ENCODE measurements at regions not wholly inside any gene's neighbourhood (a gene's known extent, or its start where the extent isn't known, plus 50 kb on each side); places are given as distances from the start of the nearest gene placed in this dataset.

DNA sequence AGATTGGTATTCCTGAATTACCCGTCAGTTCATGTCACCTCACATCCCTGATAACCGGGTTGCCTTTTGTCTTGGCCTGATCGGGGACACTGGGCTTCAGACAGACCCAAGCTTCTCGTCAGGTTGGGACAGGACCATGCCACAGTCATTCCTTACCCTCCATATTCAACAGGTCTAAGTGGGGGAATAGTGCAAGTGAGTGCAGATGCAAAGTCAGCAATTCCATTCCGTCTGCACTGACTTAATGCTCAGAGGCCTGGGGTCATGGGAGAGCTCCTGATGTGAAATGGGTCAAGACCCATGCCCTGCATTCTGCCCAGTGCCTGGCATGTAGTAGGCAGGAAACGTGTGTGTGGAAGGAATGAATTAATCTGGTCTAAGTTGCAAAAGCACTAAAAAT is 95.4 kb upstream of the PITRM1 start:
- TF ChIP-seq, protein P1, sequence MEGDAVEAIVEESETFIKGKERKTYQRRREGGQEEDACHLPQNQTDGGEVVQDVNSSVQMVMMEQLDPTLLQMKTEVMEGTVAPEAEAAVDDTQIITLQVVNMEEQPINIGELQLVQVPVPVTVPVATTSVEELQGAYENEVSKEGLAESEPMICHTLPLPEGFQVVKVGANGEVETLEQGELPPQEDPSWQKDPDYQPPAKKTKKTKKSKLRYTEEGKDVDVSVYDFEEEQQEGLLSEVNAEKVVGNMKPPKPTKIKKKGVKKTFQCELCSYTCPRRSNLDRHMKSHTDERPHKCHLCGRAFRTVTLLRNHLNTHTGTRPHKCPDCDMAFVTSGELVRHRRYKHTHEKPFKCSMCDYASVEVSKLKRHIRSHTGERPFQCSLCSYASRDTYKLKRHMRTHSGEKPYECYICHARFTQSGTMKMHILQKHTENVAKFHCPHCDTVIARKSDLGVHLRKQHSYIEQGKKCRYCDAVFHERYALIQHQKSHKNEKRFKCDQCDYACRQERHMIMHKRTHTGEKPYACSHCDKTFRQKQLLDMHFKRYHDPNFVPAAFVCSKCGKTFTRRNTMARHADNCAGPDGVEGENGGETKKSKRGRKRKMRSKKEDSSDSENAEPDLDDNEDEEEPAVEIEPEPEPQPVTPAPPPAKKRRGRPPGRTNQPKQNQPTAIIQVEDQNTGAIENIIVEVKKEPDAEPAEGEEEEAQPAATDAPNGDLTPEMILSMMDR (IDR thresholded peaks at IDR 0.05; ENCODE audit: insufficient read depth, low read depth, low read length, missing control alignments), result no peak
- no peak for DNase-seq (ENCODE audit: low read depth)
- H3K4me3 ChIP-seq (ENCODE audit: low read depth, low read length), result no peak overlapping the region

DNA sequence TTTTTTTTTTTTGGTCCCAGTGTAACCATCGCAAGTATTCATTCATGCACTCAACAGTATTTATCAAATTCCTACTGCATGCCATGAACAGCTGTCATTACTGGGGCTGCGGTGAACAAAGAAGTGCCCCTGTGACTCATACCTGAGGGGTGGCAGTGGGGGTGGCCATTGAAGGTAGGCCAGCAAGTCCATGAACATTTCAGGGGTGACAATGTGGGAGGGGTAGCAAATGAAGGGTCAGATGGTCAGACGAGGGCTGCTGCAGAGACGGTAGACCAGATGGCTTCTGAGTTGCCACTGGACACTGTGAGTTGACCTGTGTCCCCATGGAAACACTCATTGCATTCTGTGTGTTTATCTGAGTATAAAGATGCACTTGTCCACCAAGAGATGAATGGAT is 92.5 kb upstream of the PITRM1 start:
- no peak for DNase-seq (ENCODE audit: low read depth)

DNA sequence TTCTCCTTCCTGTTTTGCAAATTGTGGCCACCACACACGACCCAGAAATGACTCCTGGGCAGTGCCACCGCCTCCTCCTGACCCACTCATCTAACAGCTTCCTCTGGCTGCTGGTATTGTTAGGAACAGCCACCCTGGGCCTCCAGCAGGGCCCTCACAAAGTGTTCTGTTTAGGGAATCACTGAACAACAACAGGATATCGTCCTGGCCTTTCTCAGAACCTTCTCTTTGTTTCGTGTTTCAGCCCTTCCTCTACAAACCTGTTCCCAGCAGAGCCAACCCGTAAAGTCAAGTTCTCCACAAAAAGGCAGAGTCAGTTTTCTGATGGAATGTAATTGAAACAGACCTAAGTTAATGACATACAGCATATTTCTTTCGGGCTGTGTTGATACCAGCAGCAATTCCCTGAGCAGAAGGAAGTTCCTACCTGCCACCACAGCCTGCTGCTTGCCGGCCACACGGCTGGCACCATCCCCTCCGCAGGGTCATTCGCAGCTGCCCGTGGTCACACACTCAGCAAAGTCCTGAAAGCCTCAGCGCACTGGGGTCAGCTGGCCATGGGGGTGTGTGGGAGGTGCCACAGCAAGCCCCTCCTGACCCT is 91.7 kb upstream of the PITRM1 start:
- no peak for DNase-seq (ENCODE audit: low read depth)
- no peak overlapping the region for H3K4me3 ChIP-seq (ENCODE audit: low read depth, low read length)
- TF ChIP-seq, protein P1 (IDR thresholded peaks at IDR 0.05; ENCODE audit: insufficient read depth, low read depth, low read length, missing control alignments), result no peak

More for the DNA sequence above, 92.5 kb upstream of the PITRM1 start:
- TF ChIP-seq, protein P1 (IDR thresholded peaks at IDR 0.05; ENCODE audit: insufficient read depth, low read depth, low read length, missing control alignments), result no peak
- H3K4me3 ChIP-seq (ENCODE audit: low read depth, low read length), result no peak overlapping the region

DNA sequence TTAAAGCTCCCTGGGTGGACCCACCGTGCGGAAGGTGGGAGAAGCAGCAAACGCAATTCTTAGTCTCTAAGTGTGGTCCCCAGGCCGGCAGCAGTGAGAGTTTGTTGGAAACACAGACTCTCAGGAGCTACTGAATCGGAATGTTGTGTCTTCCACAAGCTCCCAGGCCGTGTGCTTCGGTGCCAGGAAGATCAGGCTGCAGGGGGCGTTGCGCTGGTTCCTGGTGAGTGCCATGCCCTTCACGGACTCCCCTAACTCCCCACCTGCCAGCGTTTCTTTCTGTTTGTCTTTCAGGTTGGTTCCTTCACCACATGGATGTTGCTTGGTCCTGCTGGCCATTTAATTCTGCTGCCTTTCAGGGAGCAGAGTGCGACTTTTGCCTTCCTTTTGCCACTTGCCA is 91.2 kb upstream of the PITRM1 start:
- TF ChIP-seq, protein P1 (IDR thresholded peaks at IDR 0.05; ENCODE audit: insufficient read depth, low read depth, low read length, missing control alignments), result no peak
- H3K4me3 ChIP-seq (ENCODE audit: low read depth, low read length), result no peak overlapping the region
- DNase-seq (ENCODE audit: low read depth), result no peak

DNA sequence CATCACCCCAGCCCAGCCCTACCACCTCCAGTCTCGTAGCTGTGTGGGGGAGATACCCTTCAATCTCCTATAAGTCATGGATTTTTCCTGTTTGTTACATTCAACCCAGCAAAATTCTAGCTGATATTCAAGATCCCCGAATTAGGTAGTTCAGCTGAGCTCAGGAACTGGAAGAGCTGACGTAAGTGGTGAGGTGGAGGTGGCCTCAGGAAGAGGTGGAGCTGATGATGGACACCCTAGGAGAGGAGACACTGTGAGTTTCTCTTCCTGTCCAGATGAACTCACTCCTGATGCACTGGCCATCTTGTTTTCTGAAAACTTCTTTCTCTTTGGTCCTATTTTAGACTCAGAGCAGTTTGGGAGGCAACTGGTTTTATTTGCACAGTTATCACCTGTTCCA is 90.5 kb upstream of the PITRM1 start:
- DNase-seq (ENCODE audit: low read depth), result no peak
- no peak overlapping the region for H3K4me3 ChIP-seq (ENCODE audit: low read depth, low read length)
- TF ChIP-seq, protein P1 (IDR thresholded peaks at IDR 0.05; ENCODE audit: insufficient read depth, low read depth, low read length, missing control alignments), result no peak

DNA sequence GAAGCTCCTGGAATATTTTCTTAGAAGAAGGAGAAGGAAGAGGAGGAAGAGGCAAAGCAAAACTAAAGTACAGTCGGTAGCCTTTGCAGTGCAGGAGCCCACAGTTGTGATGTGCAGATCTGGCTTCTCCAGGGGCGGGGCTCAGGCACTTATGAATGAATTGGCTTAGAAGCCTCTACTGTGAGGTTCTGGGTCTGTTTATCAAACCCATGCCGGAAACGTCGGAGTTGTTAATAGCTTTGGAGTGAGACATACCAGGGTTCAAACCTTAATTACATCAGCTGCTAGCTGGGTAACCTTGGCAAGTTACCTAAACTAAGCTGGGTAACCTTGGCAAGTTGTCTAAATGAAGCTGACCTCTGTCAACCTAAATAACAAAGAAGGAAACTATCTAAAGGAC is 89.3 kb upstream of the PITRM1 start:
- H3K4me3 ChIP-seq (ENCODE audit: low read depth, low read length), result no peak overlapping the region
- TF ChIP-seq, protein P1 (IDR thresholded peaks at IDR 0.05; ENCODE audit: insufficient read depth, low read depth, low read length, missing control alignments), result no peak
- DNase-seq (ENCODE audit: low read depth), result no peak
